ENCODE measurements at regions not wholly inside any gene's neighbourhood (a gene's known extent, or its start where the extent isn't known, plus 50 kb on each side); places are given as distances from the start of the nearest gene placed in this dataset.
"Not testable (repeated sequence)": the region's sequence is repeated elsewhere in the genome, so short reads cannot be mapped to it uniquely, and the experiment has no call there.

GRCh38 chr17:30731210-30732132 is 93.0 kb downstream of the CRLF3 start:
- intact Hi-C loops (cut with micrococcal nuclease), result loop anchor here (5.0 kb wide), 1 partner anchor 91 kb away; the partner anchor contains the start of gene CRLF3

GRCh38 chr17:30730837-30731209 is 93.7 kb downstream of the CRLF3 start:
- intact Hi-C loops (cut with micrococcal nuclease), result loop anchor here (5.0 kb wide), 1 partner anchor 91 kb away; the partner anchor contains the start of gene CRLF3

GRCh38 chr17:30730171-30730836 is 94.2 kb downstream of the CRLF3 start:
- intact Hi-C loops (cut with micrococcal nuclease), result loop anchor here (5.0 kb wide), 1 partner anchor 92 kb away; the partner anchor contains the start of gene CRLF3

GRCh38 chr17:30729471-30730170 is 94.9 kb downstream of the CRLF3 start:
- intact Hi-C loops (cut with micrococcal nuclease), result loop anchor here (5.0 kb wide), 1 partner anchor 93 kb away; the partner anchor contains the start of gene CRLF3

GRCh38 chr17:30727517-30727916 is 97.0 kb downstream of the CRLF3 start:
- intact Hi-C loops (cut with micrococcal nuclease), result not testable (repeated sequence)

- intact Hi-C loops (cut with micrococcal nuclease), result not testable (repeated sequence)
Observed at GRCh38 chr17:30726734-30727133, 97.8 kb downstream of the CRLF3 start.

- intact Hi-C loops (cut with micrococcal nuclease), result not testable (repeated sequence)
Observed at GRCh38 chr17:30726310-30726709, 98.2 kb downstream of the CRLF3 start.

GRCh38 chr17:30724034-30724650 is 100.3 kb downstream of the CRLF3 start:
- intact Hi-C loops (cut with micrococcal nuclease), result not testable (repeated sequence)

GRCh38 chr17:30722114-30722780 is 102.2 kb downstream of the CRLF3 start:
- intact Hi-C loops (cut with micrococcal nuclease), result not testable (repeated sequence)

- intact Hi-C loops (cut with micrococcal nuclease), result not testable (repeated sequence)
Observed at GRCh38 chr17:30720971-30721370, 103.5 kb downstream of the CRLF3 start.

- intact Hi-C loops (cut with micrococcal nuclease), result no loop called here
Observed at GRCh38 chr17:30720013-30720471, 104.5 kb downstream of the CRLF3 start.

- intact Hi-C loops (cut with micrococcal nuclease), result loop anchor here (5.0 to 10.0 kb wide), 3 partner anchors 242 to 617 kb away; partner anchors contain the start of genes CPD and GOSR1
Observed at GRCh38 chr17:30719131-30719973, 105.1 kb downstream of the CRLF3 start.

- intact Hi-C loops (cut with micrococcal nuclease), result loop anchor here (5.0 to 10.0 kb wide), 3 partner anchors 241 to 616 kb away; partner anchors contain the start of genes CPD and GOSR1
Observed at GRCh38 chr17:30718691-30719090, 105.8 kb downstream of the CRLF3 start.

- intact Hi-C loops (cut with micrococcal nuclease), result loop anchor here (5.0 to 10.0 kb wide), 3 partner anchors 241 to 616 kb away; partner anchors contain the start of genes CPD and GOSR1
Observed at GRCh38 chr17:30718099-30718447, 106.4 kb downstream of the CRLF3 start.

- intact Hi-C loops (cut with micrococcal nuclease), result loop anchor here (5.0 to 10.0 kb wide), 3 partner anchors 240 to 615 kb away; partner anchors contain the start of genes CPD and GOSR1
Observed at GRCh38 chr17:30717291-30718098, 107.0 kb downstream of the CRLF3 start.

- intact Hi-C loops (cut with micrococcal nuclease), result loop anchor here (5.0 to 10.0 kb wide), 3 partner anchors 239 to 614 kb away; partner anchors contain the start of genes CPD and GOSR1
Observed at GRCh38 chr17:30716461-30717290, 107.8 kb downstream of the CRLF3 start.
